Choroid plexus epithelial cell (primary cell): ENCODE measurements at regions not wholly inside any gene's neighbourhood (a gene's known extent, or its start where the extent isn't known, plus 50 kb on each side); places are given as distances from the start of the nearest gene placed in this dataset.
A peak's percentile ranks its signal among the peaks of the same experiment; 100 is the strongest.
"Not testable (repeated sequence)": the region's sequence is repeated elsewhere in the genome, so short reads cannot be mapped to it uniquely, and the experiment has no call there.

Source experiments
- DNase-seq: peaks from one replicate; pipeline ENCODE4 v3.0.0-alpha.2; 2010; ENCODE audit warnings: low read depth
- H3K4me3 ChIP-seq: 2 replicates; pipeline ENCODE4 v1.5.1; 2011; ENCODE audit warnings: low read depth, mild to moderate bottlenecking, control low read depth, low read length, moderate library complexity
- CTCF ChIP-seq: conservative IDR thresholded peaks from 2 replicates; pipeline ENCODE4 v1.5.1; 2011; ENCODE audit warnings: low read depth, mild to moderate bottlenecking, control low read depth, inconsistent platforms, low read length, moderate library complexity

GRCh38 chr12:25416516-25416915 lies 136.6 kb downstream of the LMNTD1 start:
- no peak for DNase-seq
- H3K4me3 ChIP-seq, result no peak overlapping the region
- TF ChIP-seq CTCF, result no peak

GRCh38 chr12:25415004-25415403 lies 138.1 kb downstream of the LMNTD1 start:
- H3K4me3 ChIP-seq, result no peak overlapping the region
- TF ChIP-seq CTCF, result no peak
- no peak for DNase-seq

- H3K4me3 ChIP-seq, result no peak overlapping the region
- TF ChIP-seq CTCF, result no peak
- no peak for DNase-seq
Observed at GRCh38 chr12:25412735-25413134, 140.3 kb downstream of the LMNTD1 start.

GRCh38 chr12:25404955-25405354 lies 148.1 kb downstream of the LMNTD1 start:
- DNase-seq, result no peak
- no peak for TF ChIP-seq CTCF
- no peak overlapping the region for H3K4me3 ChIP-seq

- DNase-seq, result peak; percentile 22
- H3K4me3 ChIP-seq, result no peak overlapping the region
- no peak for TF ChIP-seq CTCF
Observed at GRCh38 chr12:25401547-25402345, 151.0 kb upstream of the KRAS start.

- no peak for TF ChIP-seq CTCF
- DNase-seq, result no peak
- no peak overlapping the region for H3K4me3 ChIP-seq
Observed at GRCh38 chr12:25397001-25397400, 146.3 kb upstream of the KRAS start.

- TF ChIP-seq CTCF, result no peak
- no peak overlapping the region for H3K4me3 ChIP-seq
- DNase-seq, result no peak
Observed at GRCh38 chr12:25395227-25395626, 144.5 kb upstream of the KRAS start.

GRCh38 chr12:25394775-25395174 lies 144.0 kb upstream of the KRAS start:
- DNase-seq, result not testable (repeated sequence)

More at GRCh38 chr12:25394775-25395174, 144.0 kb upstream of the KRAS start:
- H3K4me3 ChIP-seq, result not testable (repeated sequence)
